ENCODE measurements at regions not wholly inside any gene's neighbourhood (a gene's known extent, or its start where the extent isn't known, plus 50 kb on each side); places are given as distances from the start of the nearest gene placed in this dataset.

- TF ChIP-seq, protein P1, sequence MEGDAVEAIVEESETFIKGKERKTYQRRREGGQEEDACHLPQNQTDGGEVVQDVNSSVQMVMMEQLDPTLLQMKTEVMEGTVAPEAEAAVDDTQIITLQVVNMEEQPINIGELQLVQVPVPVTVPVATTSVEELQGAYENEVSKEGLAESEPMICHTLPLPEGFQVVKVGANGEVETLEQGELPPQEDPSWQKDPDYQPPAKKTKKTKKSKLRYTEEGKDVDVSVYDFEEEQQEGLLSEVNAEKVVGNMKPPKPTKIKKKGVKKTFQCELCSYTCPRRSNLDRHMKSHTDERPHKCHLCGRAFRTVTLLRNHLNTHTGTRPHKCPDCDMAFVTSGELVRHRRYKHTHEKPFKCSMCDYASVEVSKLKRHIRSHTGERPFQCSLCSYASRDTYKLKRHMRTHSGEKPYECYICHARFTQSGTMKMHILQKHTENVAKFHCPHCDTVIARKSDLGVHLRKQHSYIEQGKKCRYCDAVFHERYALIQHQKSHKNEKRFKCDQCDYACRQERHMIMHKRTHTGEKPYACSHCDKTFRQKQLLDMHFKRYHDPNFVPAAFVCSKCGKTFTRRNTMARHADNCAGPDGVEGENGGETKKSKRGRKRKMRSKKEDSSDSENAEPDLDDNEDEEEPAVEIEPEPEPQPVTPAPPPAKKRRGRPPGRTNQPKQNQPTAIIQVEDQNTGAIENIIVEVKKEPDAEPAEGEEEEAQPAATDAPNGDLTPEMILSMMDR (conservative IDR thresholded peaks at IDR 0.05), result no peak
- TF ChIP-seq ZFX (IDR thresholded peaks at IDR 0.05), result no peak
These were observed 257.0 kb downstream of the SIPA1L2 start for GRCh38 chr1:232372841-232373440.

Measured in C4-2B (cell line).